Left lung (tissue), 4 donors: ENCODE measurements at regions not wholly inside any gene's neighbourhood (a gene's known extent, or its start where the extent isn't known, plus 50 kb on each side); places are given as distances from the start of the nearest gene placed in this dataset.

ENCODE experiments used
- ATAC-seq: fragments of 200-7000 bp; cut with Tn5 transposase; one replicate; pipeline ENCODE4 v1.9.1; 2020; ENCODE audit warnings: moderate library complexity
- DNase-seq, 4 donors: peaks; one replicate each; pipeline ENCODE4 v3.0.0-alpha.2; 2013 to 2020
- H3K27ac ChIP-seq, 2 donors: fragments of 200-600 bp; sonication (generic) in 1 of 2; one replicate each; pipeline versions ENCODE4 v1.5.0 to v1.8.0; 2020 to 2021
- H3K27me3 ChIP-seq, 2 donors: fragments of 200-600 bp; sonication (generic) in 1 of 2; one replicate each; pipeline versions ENCODE4 v1.5.0 to v1.8.0; 2020 to 2021
- H3K36me3 ChIP-seq, 2 donors: fragments of 200-600 bp; sonication (generic) in 1 of 2; one replicate each; pipeline versions ENCODE4 v1.5.0 to v1.8.0; 2020 to 2021
- H3K4me1 ChIP-seq, 2 donors: fragments of 200-600 bp; one replicate each; pipeline ENCODE4 v1.8.0; 2021
- H3K4me3 ChIP-seq, 2 donors: fragments of 200-600 bp; sonication (generic) in 1 of 2; one replicate each; pipeline versions ENCODE4 v1.5.0 to v1.8.0; 2020 to 2021; ENCODE audit warnings: mild to moderate bottlenecking in 1 of 2
- H3K9me3 ChIP-seq, 2 donors: fragments of 200-600 bp; sonication (generic) in 1 of 2; one replicate each; pipeline versions ENCODE4 v1.5.0 to v1.8.0; 2020 to 2021
- CTCF ChIP-seq, 2 donors: fragments of 200-600 bp; sonication (generic) in 1 of 2; IDR thresholded peaks; one replicate each; pipeline versions ENCODE4 v1.5.0 to v1.8.0; 2021; ENCODE audit warnings: antibody characterized with exemption in 2 of 2
- intact Hi-C, 2 donors: fragments of 100-400 bp; cut with DNase I; formaldehyde crosslinking; loops; one replicate each; pipeline versions ENCODE4 v1.11.2 to v1.14.2; 2022
- donor health status: DM: no; HTN: yes; CAD: no.
- donor health status: DM: no; HTN: no; CAD: no.

DNA sequence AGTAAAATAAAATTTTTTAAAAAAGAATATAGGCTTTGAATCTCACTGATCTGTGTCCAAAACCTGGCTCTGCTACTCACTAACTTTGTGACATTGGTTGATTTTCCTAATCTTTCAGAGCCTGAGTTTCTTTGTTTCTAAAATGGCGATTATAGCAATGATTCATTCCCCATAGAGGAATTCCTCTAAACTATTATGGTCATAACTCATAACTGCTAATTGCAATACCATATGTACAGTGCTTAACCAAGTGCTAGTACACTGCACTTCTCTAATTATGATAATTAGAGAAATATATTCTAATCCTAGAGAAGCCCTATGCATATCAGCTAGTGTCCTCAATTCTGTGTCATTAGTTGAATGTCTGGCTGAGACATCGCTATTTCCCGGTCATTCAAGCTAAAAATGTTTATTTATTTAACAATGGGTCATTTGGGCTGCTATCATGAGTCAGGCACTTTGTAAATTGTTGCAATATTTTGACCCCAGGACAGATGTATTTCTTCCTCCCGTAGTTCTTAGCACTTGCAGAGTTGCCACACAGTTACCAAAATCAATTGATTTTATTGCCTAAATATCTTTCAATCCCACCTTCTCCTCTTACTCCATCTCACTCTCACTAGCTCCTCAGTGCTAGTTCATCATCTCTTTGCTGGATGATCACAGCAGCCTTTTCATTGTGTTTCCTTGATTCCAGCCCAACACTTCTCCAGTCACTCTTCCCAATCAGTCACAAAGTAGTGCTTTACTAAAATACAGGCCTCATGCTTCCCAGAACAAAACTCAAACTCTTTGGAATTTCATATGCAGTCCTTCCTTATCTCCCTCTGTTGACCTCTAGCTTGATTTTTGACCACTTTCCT lies 200.9 kb upstream of the PAPPA start:
- no peak for DNase-seq
- Histone ChIP-seq H3K4me1 (no peaks in the 10 kb centered on the region), H3K27me3 (no peaks in the 10 kb centered on the region), H3K27ac (no peak overlapping the region), H3K4me3 (no peak overlapping the region), H3K36me3 (no peaks in the 10 kb centered on the region), H3K9me3 (no peaks in the 10 kb centered on the region)
- no peak for TF ChIP-seq CTCF (IDR thresholded peaks at IDR 0.05)
- intact Hi-C loops, result no loop called here
- peak; percentile 25 for ATAC-seq

DNA sequence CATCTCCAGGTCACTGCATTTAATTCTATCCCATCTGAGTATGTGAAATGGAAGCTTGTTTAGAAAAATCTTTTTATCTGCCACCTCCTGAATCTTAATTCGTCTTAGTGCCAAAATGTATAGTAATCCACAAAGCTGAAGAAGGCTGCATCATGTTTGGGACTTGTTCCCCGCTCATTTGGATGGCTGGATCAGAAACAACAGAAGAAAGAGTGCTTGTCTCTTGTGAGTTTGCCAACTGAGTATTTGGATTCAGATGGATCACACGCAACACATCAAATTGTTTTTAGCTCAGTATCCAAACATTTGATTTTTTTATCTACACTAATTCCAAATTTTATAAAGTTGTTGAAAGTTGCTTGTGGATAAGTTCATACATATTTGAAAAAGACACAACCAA lies 197.2 kb upstream of the PAPPA start:
- H3K36me3 ChIP-seq, result no peaks in the 10 kb centered on the region
- intact Hi-C loops, result no loop called here
- H3K27me3 ChIP-seq, result no peaks in the 10 kb centered on the region
- H3K9me3 ChIP-seq, result no peaks in the 10 kb centered on the region
- no peak for DNase-seq
- TF ChIP-seq CTCF (IDR thresholded peaks at IDR 0.05), result no peak
- no peak overlapping the region for H3K27ac ChIP-seq
- no peak overlapping the region for H3K4me3 ChIP-seq
- no peaks in the 10 kb centered on the region for H3K4me1 ChIP-seq
- ATAC-seq, result no peak

DNA sequence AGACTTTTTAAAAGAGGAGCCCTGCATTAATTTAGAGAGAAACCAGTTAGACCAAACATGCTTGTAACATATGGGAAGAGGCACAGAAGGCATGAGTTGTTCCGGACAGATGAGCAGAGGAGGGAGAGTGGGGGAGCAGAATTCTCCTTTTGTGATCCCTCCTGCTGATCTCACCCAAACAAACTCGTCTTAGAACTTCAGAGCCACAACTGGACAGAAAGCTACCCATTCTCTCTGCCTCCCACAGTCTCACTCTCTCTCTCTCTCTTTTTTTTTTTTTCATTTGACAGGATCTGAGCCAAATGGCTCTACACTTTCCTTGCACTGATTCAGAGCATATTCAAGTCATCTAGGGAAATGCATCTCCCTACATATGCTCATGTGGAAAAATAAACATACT lies 196.0 kb upstream of the PAPPA start:
- Histone ChIP-seq H3K36me3 (no peaks in the 10 kb centered on the region), H3K9me3 (peaks cover 0 to 3% of the 10 kb centered on the region in 2 donors), H3K27ac (no peak overlapping the region), H3K4me3 (no peak overlapping the region), H3K4me1 (no peaks in the 10 kb centered on the region), H3K27me3 (no peaks in the 10 kb centered on the region)
- no peak for TF ChIP-seq CTCF (IDR thresholded peaks at IDR 0.05)
- intact Hi-C loops, result no loop called here
- DNase-seq (no peak), ATAC-seq (no peak)

DNA sequence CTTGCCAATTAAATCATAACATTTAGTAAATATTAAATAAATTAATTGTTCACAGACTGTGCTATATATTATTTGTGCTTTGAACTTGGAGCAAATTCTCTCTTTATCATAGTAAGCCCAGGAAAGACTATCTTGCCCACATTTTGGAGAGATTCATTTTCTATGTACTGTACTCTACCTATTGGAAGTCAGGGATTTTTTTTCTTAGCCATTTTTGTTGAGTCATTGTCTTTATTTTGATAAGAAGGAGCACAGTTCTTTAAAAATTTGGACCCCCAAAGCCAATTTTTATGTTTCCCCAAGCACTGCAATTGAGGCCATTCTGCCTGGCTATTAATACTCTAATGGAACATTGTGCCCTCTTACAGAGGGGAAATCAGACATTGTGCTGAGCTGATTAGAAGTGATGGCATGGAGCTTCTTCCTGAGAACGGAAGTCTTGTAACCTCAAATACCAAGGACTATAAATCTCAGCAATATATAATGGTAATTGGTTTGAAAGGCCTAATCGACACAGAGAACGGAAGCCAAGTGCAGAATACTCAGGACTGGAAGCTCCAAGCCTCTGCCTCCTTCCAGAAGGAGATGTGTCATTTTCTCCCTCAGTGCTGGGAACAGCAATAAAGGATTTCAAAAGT lies 188.8 kb upstream of the PAPPA start:
- intact Hi-C loops, result no loop called here
- H3K27ac ChIP-seq, result no peak overlapping the region
- DNase-seq (no peak), ATAC-seq (no peak)
- H3K4me1 ChIP-seq, result no peaks in the 10 kb centered on the region
- no peak overlapping the region for H3K4me3 ChIP-seq
- peaks cover 0 to 13% of the 10 kb centered on the region in 2 donors for H3K9me3 ChIP-seq
- H3K27me3 ChIP-seq, result no peaks in the 10 kb centered on the region
- no peaks in the 10 kb centered on the region for H3K36me3 ChIP-seq
- TF ChIP-seq CTCF (IDR thresholded peaks at IDR 0.05), result no peak

GRCh38 chr9:115966660-115967059 lies 186.9 kb upstream of the PAPPA start:
- DNase-seq, result no peak
- Histone ChIP-seq H3K36me3 (no peaks in the 10 kb centered on the region), H3K4me1 (no peaks in the 10 kb centered on the region), H3K9me3 (peaks cover 0 to 13% of the 10 kb centered on the region in 2 donors), H3K27me3 (no peaks in the 10 kb centered on the region), H3K4me3 (no peak overlapping the region), H3K27ac (no peak overlapping the region)
- no peak for ATAC-seq
- TF ChIP-seq CTCF (IDR thresholded peaks at IDR 0.05), result no peak
- intact Hi-C loops, result no loop called here
